Neural cell (in vitro differentiated cells): ENCODE measurements at regions not wholly inside any gene's neighbourhood (a gene's known extent, or its start where the extent isn't known, plus 50 kb on each side); places are given as distances from the start of the nearest gene placed in this dataset.

Experiments used
- CTCF ChIP-seq: fragments of 450-650 bp; IDR thresholded peaks from 2 replicates; pipeline ENCODE4 v1.5.1; 2014; ENCODE audit warnings: antibody characterized with exemption, mild to moderate bottlenecking, moderate library complexity; ENCODE audit not compliant: poor library complexity, severe bottlenecking
- EP300 ChIP-seq: fragments of 450-650 bp; conservative IDR thresholded peaks from 2 replicates; pipeline ENCODE4 v1.6.1; 2014; ENCODE audit warnings: antibody characterized with exemption, mild to moderate bottlenecking, moderate library complexity; ENCODE audit not compliant: poor library complexity, severe bottlenecking
- EZH2 ChIP-seq: fragments of 200-600, 300-800 bp; shearing (Covaris generic), sonication (generic); IDR thresholded peaks from 2 replicates; pipeline ENCODE4 v1.6.1; 2014; ENCODE audit warnings: antibody characterized with exemption, low read length, borderline replicate concordance, mild to moderate bottlenecking; ENCODE audit not compliant: insufficient read depth, poor library complexity, severe bottlenecking
- POLR2AphosphoS5 ChIP-seq: IDR thresholded peaks from 2 replicates; pipeline ENCODE4 v1.6.1; 2012
- REST ChIP-seq: IDR thresholded peaks from 2 replicates; pipeline ENCODE4 v1.6.1; 2012; ENCODE audit warnings: borderline replicate concordance
- SMC3 ChIP-seq: fragments of 450-650 bp; conservative IDR thresholded peaks from 2 replicates; pipeline ENCODE4 v1.6.1; 2014; ENCODE audit warnings: antibody characterized with exemption, mild to moderate bottlenecking, moderate library complexity; ENCODE audit not compliant: poor library complexity
- TAF1 ChIP-seq: IDR thresholded peaks from 2 replicates; pipeline ENCODE4 v1.6.1; 2012; ENCODE audit warnings: low read depth

GRCh38 chr4:54837576-54838140 is 179.9 kb downstream of the KIT start:
- TF ChIP-seq CTCF (no peak), EZH2 (no peak), POLR2AphosphoS5 (no peak), SMC3 (no peak), EP300 (no peak), TAF1 (no peak), REST (no peak)
